ENCODE measurements at regions not wholly inside any gene's neighbourhood (a gene's known extent, or its start where the extent isn't known, plus 50 kb on each side); places are given as distances from the start of the nearest gene placed in this dataset.
"Not testable (repeated sequence)": the region's sequence is repeated elsewhere in the genome, so short reads cannot be mapped to it uniquely, and the experiment has no call there.

GRCh38 chr12:124709722-124710687, 142.6 kb upstream of the NCOR2 start:
- ATAC-seq (ENCODE audit: poor library complexity): no peak
- no peak for DNase-seq
- intact Hi-C loops (cut with DNase I): no loop called here

DNA sequence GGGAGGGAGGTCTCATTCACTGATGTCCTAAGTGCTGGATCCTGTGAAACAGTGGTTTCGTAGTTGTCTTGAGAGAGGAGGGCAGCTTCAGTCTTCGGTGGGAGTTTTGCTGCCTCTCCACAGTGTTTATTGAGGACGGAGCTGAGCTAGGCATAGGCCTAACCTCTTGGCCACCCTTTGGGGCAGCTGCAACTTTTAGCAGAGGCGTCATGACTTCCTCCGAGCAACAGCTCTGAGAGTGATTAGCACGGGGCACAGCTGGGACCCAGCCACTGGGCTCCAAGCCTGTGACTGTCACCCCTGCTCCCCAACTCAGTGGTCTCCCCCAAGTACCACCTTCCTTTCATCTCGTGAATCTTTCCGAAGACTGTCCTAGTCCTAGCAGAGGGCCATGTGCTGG, 139.9 kb upstream of the NCOR2 start:
- no peak for ATAC-seq (ENCODE audit: poor library complexity)
- intact Hi-C loops (cut with DNase I): no loop called here
- no peak for DNase-seq

- ATAC-seq (ENCODE audit: poor library complexity) (no peak), DNase-seq (no peak)
- intact Hi-C loops (cut with DNase I): no loop called here
Observed at GRCh38 chr12:124706363-124706762, 139.0 kb upstream of the NCOR2 start.

GRCh38 chr12:124705545-124706138, 138.2 kb upstream of the NCOR2 start:
- ATAC-seq (ENCODE audit: poor library complexity): no peak
- intact Hi-C loops (cut with DNase I): no loop called here
- DNase-seq: no peak

DNA sequence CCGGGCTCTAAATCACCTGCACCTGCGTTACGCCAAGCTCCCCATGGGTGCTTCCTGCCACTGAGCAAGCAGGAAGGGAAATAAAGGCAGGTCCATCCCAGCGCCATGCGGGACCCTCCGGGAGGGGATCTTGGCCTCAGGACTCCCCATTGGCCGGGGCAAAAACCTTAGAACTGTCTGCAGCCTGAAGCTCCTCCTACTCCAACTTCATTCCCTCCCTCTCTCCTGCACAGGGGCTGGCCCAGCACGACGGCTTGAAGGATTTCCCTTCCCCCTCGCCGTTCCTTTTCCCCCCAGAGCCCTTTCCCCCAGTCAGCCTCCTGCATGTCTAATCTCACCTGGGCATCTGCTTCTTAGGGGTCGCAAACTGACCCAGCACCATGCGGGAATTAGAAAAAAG, 137.2 kb upstream of the NCOR2 start:
- no peak for ATAC-seq (ENCODE audit: poor library complexity)
- DNase-seq: no peak
- intact Hi-C loops (cut with DNase I): no loop called here

GRCh38 chr12:124703856-124704255, 136.4 kb upstream of the NCOR2 start:
- DNase-seq: no peak
- no peak for ATAC-seq (ENCODE audit: poor library complexity)
- intact Hi-C loops (cut with DNase I): no loop called here

- DNase-seq (no peak), ATAC-seq (ENCODE audit: poor library complexity) (no peak)
- intact Hi-C loops (cut with DNase I): no loop called here
Observed at GRCh38 chr12:124702736-124703135, 135.3 kb upstream of the NCOR2 start.

DNA sequence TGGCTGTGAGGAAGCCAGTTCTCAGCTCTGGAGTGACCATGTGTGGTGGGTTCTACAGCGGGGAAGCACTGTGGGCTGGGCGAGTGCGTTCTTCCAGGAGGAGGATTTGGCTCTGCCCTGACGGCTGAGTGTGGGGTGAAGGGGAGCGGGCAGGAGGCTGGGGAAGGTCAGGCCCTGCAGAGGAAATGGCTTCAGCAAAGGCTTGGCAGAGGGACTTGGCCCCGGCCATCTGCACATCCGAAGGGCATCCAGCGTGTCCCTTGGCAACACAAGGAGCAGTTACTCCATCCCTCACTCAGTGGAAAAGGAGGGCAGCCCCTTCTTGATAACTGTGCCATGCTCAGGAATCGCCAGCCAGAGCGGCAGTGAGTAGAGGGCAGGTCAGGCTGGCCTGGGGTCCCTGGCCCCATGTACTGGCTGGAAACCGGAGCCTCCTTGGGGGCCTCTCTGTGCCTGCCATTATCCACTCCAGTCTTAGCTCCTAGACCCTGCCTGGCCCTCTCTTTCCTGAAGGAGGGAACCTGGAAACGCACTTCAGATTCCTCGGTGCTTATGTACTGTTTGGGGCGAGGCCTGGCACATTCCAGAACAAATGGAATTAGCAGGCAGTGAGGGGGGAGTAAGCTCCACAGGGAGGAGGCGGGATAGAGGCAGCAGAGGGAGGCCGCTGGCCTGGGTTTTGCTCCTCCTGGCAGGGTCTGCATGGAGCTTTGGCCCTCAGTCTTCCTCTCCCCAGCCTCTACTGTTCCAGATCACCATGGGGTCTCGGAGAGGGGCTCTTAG, 133.6 kb upstream of the NCOR2 start:
- intact Hi-C loops (cut with DNase I): no loop called here
- peak; percentile 80 for DNase-seq
- peak; percentile 56 for ATAC-seq (ENCODE audit: poor library complexity)

- intact Hi-C loops (cut with DNase I): no loop called here
- DNase-seq (peak; percentile 68), ATAC-seq (ENCODE audit: poor library complexity) (peak; percentile 3)
Observed at GRCh38 chr12:124699909-124700308, 132.5 kb upstream of the NCOR2 start.

- no peak for DNase-seq
- no peak for ATAC-seq (ENCODE audit: poor library complexity)
- intact Hi-C loops (cut with DNase I): no loop called here
Observed at GRCh38 chr12:124698998-124699305, 131.5 kb upstream of the NCOR2 start.

DNA sequence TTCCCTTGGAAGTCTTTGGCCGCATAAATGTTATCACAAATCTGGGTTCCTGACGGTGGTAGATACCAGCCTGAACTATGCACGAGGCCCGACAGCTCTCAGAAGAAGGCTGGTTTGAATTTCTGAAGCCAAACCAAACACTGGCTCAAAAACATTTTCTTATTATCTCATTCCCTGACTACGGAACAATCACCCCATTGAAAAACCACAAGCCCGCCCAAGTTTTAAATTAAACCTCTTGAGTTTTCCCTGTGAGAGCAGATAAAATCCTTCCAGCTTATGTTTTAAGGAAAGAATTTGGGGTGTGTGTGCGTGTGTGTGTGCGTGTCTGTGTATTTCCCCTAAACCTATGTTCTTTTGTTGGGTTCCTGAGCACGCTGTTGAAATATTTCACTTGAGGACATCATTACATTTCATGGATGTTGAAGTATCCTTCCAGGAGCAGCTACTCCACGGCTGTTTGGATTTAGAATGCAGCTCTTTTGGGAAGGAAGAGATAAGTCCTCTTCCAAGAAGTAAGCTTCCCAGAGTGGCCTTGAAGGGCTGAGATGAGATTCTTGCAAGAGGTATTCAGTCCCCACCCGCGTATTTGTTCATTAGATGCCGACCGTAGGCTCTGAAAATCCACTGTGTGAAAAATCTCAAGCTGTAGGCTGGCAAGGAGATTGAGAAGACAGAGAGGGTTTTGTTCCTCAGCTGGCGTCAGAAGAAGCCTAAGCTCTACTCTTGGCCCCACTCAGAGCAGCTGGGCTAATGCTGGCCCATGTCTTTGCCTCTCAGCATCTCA, 131.0 kb upstream of the NCOR2 start:
- intact Hi-C loops (cut with DNase I): no loop called here
- peak; percentile 40 for ATAC-seq (ENCODE audit: poor library complexity)
- peak; percentile 43 for DNase-seq

DNA sequence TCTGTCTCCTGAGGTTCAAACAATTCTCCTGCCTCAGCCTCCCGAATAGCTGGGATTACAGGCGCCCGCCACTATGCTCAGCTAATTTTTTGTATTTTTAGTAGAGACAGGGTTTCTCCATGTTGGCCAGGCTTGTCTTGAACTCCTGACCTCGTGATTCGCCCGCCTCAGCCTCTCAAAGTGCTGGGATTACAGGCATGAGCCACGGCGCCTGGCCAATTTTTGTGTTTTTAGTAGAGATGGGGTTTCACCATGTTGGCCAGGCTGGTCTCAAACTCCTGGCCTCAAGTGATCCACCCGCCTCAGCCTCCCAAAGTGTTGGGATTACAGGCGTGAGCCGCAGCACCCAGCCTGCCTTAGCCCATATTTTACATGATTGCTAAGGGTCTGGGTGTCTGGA, 130.3 kb upstream of the NCOR2 start:
- DNase-seq: peak; percentile 73
- intact Hi-C loops (cut with DNase I); ATAC-seq (ENCODE audit: poor library complexity): not testable (repeated sequence)

DNA sequence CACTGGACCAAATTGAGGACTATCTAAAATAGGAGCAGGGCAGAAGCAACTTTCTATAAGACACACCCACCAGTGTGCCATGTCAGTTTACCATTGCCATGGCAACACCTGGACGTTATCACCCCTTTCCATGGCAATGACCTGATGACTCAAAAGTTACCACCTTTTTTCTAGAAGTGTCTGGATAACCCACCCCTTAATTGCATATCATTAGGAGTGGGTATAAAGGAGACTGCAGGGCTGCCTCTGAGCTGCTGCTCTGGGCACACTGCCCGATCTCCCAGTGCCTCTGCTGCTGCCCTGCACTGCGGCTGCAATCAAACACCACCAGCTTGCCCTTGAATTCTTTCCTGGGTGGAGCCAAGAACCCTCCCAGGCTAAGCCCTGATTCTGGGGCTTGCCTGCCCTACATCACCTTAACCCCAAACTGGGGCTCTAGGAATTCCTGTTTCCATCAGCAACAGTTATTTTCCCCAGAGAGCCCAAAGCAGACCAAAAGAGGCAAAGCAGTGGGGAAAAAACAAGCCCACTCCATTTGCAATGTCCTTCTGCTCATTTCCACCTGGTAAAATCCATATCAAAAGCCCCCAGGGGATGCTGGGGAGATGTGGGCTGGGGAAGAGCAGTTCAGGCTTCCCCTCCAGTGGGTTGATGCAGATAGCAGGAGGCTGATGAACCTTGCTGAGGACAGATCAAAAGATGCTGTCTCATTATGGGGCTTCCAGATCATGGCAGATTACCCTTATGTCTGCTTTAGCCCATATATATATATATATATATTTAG, 129.5 kb upstream of the NCOR2 start:
- ATAC-seq (ENCODE audit: poor library complexity) (no peak), DNase-seq (no peak)
- intact Hi-C loops (cut with DNase I): no loop called here

DNA sequence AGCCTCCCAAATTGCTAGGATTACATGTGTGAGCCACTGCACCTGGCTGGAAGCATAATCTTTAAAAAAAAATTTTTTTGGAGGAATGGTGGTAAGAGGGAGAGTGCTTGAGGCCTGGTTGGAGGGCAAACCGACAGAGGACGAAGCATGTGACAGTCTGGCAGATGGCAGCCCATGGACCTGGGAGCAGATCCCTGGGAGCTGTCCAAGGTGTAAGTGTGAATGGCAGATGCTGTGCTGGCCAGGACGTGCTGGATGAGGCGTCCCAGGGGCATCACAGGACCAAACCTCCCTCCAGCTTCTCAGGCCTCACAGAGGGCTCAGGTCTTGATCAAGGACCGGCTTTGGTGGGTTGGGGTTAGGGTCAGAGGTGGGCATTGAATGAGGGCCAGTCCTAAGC, 128.4 kb upstream of the NCOR2 start:
- peak; percentile 69 for ATAC-seq (ENCODE audit: poor library complexity)
- intact Hi-C loops (cut with DNase I): no loop called here

DNA sequence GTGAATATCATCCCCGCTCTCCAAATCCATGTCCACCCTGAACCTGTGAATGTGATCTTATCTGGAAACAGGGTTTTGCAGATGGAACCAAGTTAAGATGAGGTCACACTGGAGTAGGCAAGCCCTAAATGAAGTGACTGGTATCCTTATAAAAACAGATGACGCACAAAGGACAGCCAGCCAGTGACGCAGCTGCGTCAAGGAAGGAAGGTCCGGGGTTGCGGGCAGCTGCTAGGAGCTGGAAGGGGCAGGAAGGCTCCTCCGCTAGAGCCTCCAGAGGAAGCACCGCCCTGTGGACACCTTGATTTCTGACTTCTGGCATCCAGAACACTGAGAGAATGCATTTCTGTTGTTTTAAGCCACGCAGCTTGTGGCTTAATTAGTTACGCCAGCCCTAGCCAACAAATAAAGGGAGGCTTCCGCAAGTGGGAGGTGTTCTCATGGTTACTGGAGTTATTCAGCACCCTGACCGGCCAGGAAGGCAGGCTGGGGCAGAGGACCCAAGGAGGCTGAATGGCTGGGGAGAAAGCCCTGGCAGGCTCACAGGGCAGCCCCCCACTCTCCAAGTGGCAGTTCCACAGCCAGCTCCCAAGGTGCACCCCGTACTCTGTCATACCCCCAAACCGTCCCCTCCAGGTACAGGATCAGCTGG, 127.6 kb upstream of the NCOR2 start:
- DNase-seq (peak; percentile 80), ATAC-seq (ENCODE audit: poor library complexity) (peak; percentile 41)
- intact Hi-C loops (cut with DNase I): no loop called here

More for the DNA sequence above, 128.4 kb upstream of the NCOR2 start:
- DNase-seq: peak; percentile 67

DNA sequence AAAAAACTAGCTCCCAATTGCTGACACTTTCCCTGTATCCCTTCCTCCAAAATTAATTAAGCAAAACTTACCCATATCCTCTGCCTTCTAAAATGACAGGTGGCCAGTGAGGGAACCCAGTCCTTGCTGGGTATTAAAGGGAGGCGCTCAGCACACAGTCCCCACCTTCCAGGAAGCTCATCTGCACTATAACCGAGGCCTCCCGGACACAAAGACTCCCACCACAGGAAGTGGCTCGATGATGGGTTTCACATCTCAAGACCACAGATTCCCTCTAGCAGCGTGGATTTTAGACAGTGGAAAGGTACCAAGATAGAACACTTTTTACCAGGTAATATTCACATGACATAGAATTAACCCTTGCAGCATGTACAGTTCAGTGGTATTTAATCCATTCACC, 126.8 kb upstream of the NCOR2 start:
- DNase-seq: peak; percentile 23
- intact Hi-C loops (cut with DNase I): no loop called here
- no peak for ATAC-seq (ENCODE audit: poor library complexity)

- DNase-seq (peak; percentile 0), ATAC-seq (ENCODE audit: poor library complexity) (no peak)
- intact Hi-C loops (cut with DNase I): no loop called here
Observed at GRCh38 chr12:124693111-124693723, 125.8 kb upstream of the NCOR2 start.
